H1 (cell line): ENCODE measurements at regions not wholly inside any gene's neighbourhood (a gene's known extent, or its start where the extent isn't known, plus 50 kb on each side); places are given as distances from the start of the nearest gene placed in this dataset.

ENCODE experiments used
- CTCF ChIA-PET: fragments of 300-600 bp; sonication (Branson Sonifier 250); formaldehyde crosslinking; loops from one replicate; lab custom pipeline; 2021; ENCODE audit not compliant: partially characterized antibody; lab: Charles Lee
- POLR2A ChIA-PET: fragments of 300-600 bp; sonication (Branson Sonifier 250); formaldehyde crosslinking; loops from one replicate; lab custom pipeline; 2021; ENCODE audit warnings: inconsistent platforms; ENCODE audit not compliant: partially characterized antibody; lab: Charles Lee
- DNase-seq, 2 experiments: peaks; one replicate each; pipeline versions ENCODE4 v3.0.0 to v3.0.0-alpha.2; 2010 to 2022; ENCODE audit warnings: low spot score in 2 of 2, low read depth in 1 of 2, mixed read lengths in 1 of 2
- FAIRE-seq: peaks from 2 replicates; lab custom pipeline; 2011; peaks lifted over from hg19 to GRCh38; lab: Jason Lieb, UNC
- H2AFZ ChIP-seq: 2 replicates; pipeline ENCODE4 v1.8.1; 2012; ENCODE audit warnings: low read length, inconsistent platforms
- H2AK5ac ChIP-seq: 2 replicates; pipeline ENCODE4 v1.6.1; 2013; ENCODE audit warnings: low read depth, low read length
- H2BK120ac ChIP-seq: replicated peaks from 2 replicates; pipeline ENCODE3; 2013; ENCODE audit warnings: low read depth, low read length, inconsistent platforms
- H2BK12ac ChIP-seq: 2 replicates; pipeline ENCODE4 v1.6.1; 2013; ENCODE audit warnings: low read depth, low read length
- H2BK15ac ChIP-seq: 2 replicates; pipeline ENCODE4 v1.6.1; 2013; ENCODE audit warnings: low read length
- H2BK20ac ChIP-seq: 2 replicates; pipeline ENCODE4 v1.6.1; 2013; ENCODE audit warnings: low read length
- H2BK5ac ChIP-seq: 2 replicates; pipeline ENCODE4 v1.6.1; 2013; ENCODE audit warnings: low read depth, low read length
- H3K14ac ChIP-seq: 2 replicates; pipeline ENCODE4 v1.6.1; 2013; ENCODE audit warnings: inconsistent platforms; ENCODE audit not compliant: insufficient read length
- H3K18ac ChIP-seq: 2 replicates; pipeline ENCODE4 v1.6.1; 2013; ENCODE audit warnings: low read length; ENCODE audit errors: extremely low read depth
- H3K23ac ChIP-seq: 2 replicates; pipeline ENCODE4 v1.6.1; 2013; ENCODE audit warnings: inconsistent platforms; ENCODE audit not compliant: insufficient read length
- H3K23me2 ChIP-seq: 2 replicates; pipeline ENCODE4 v1.6.1; 2013; ENCODE audit warnings: low read depth, low read length
- H3K27ac ChIP-seq: 2 replicates; pipeline ENCODE4 v1.6.1; 2011; ENCODE audit warnings: low read depth, low read length, inconsistent platforms
- H3K27me3 ChIP-seq, 4 experiments: replicated peaks in 1 of 4; 1 replicate in 1 of 4; 2 replicates in 3 of 4; pipeline versions ENCODE4 v1.6.1 to v1.8.1; 2011 to 2013; ENCODE audit warnings: low read length in 3 of 4, mild to moderate bottlenecking in 3 of 4, inconsistent platforms in 2 of 4, mixed read lengths in 2 of 4, moderate library complexity in 1 of 4; ENCODE audit not compliant: control insufficient read depth in 3 of 4, insufficient read depth in 3 of 4; ENCODE audit errors: extremely low read depth in 1 of 4
- H3K36me3 ChIP-seq, 4 experiments: 2 replicates each; pipeline versions ENCODE4 v1.6.1 to v1.8.1; 2011 to 2013; ENCODE audit warnings: mild to moderate bottlenecking in 4 of 4, low read length in 3 of 4, moderate library complexity in 2 of 4, control low read depth in 1 of 4, inconsistent platforms in 1 of 4; ENCODE audit not compliant: insufficient read depth in 4 of 4, control insufficient read depth in 2 of 4
- H3K4ac ChIP-seq: replicated peaks from 2 replicates; pipeline ENCODE3; 2013; ENCODE audit warnings: low read length, low read depth, mixed read lengths, inconsistent platforms; ENCODE audit not compliant: insufficient read length
- H3K4me1 ChIP-seq, 4 experiments: replicated peaks in 1 of 4; 1 replicate in 1 of 4; 2 replicates in 3 of 4; pipeline versions ENCODE4 v1.6.1 to v1.8.1; 2011 to 2013; ENCODE audit warnings: low read length in 3 of 4, inconsistent platforms in 2 of 4, mixed read lengths in 1 of 4; ENCODE audit not compliant: insufficient read depth in 4 of 4, control insufficient read depth in 3 of 4
- H3K4me2 ChIP-seq, 2 experiments: 2 replicates each; pipeline versions ENCODE4 v1.6.1 to v1.8.1; 2011 to 2013; ENCODE audit warnings: low read depth in 2 of 2, low read length in 2 of 2, control low read depth in 1 of 2, inconsistent platforms in 1 of 2, mild to moderate bottlenecking in 1 of 2; ENCODE audit not compliant: insufficient read depth in 1 of 2
- H3K4me3 ChIP-seq, 4 experiments: fragments of 200-600, 300-600 bp in 1 of 4; sonication (generic), shearing (Covaris generic), sonication (Bioruptor Twin) in 1 of 4; 2 replicates each; pipeline versions ENCODE4 v1.5.1 to v1.8.1; 2011 to 2016; ENCODE audit warnings: low read length in 4 of 4, low read depth in 3 of 4, control low read depth in 2 of 4, inconsistent platforms in 2 of 4, mild to moderate bottlenecking in 2 of 4, mixed read lengths in 1 of 4, moderate library complexity in 1 of 4; ENCODE audit not compliant: insufficient read depth in 2 of 4; ENCODE audit errors: extremely low read depth in 1 of 4
- H3K56ac ChIP-seq: replicated peaks from 2 replicates; pipeline ENCODE3; 2013; ENCODE audit warnings: low read depth, mild to moderate bottlenecking, mixed read lengths, low read length, inconsistent platforms; ENCODE audit not compliant: insufficient read length
- H3K79me1 ChIP-seq: 2 replicates; pipeline ENCODE4 v1.6.1; 2013; ENCODE audit warnings: low read depth, low read length, control low read depth
- H3K79me2 ChIP-seq, 2 experiments: 2 replicates each; pipeline versions ENCODE4 v1.6.1 to v1.8.1; 2012 to 2013; ENCODE audit warnings: low read length in 2 of 2, mild to moderate bottlenecking in 2 of 2, inconsistent platforms in 1 of 2; ENCODE audit not compliant: insufficient read depth in 2 of 2, control insufficient read depth in 1 of 2
- H3K9ac ChIP-seq, 4 experiments: replicated peaks in 1 of 4; 1 replicate in 1 of 4; 2 replicates in 3 of 4; pipeline versions ENCODE4 v1.6.1 to v1.8.1; 2011 to 2013; ENCODE audit warnings: low read depth in 3 of 4, low read length in 3 of 4, control low read depth in 2 of 4, mild to moderate bottlenecking in 2 of 4, moderate library complexity in 2 of 4, inconsistent platforms in 1 of 4; ENCODE audit errors: extremely low read depth in 1 of 4
- H3K9me3 ChIP-seq, 2 experiments: 2 replicates each; pipeline versions ENCODE4 v1.6.1 to v1.8.1; 2012 to 2013; ENCODE audit warnings: mild to moderate bottlenecking in 2 of 2, moderate library complexity in 2 of 2, control low read depth in 1 of 2, inconsistent platforms in 1 of 2, low read depth in 1 of 2, low read length in 1 of 2, mixed read lengths in 1 of 2; ENCODE audit not compliant: insufficient read depth in 2 of 2
- H4K20me1 ChIP-seq, 2 experiments: replicated peaks in 1 of 2; 2 replicates each; pipeline versions ENCODE3 to v1.8.1; 2011 to 2013; ENCODE audit warnings: inconsistent platforms in 2 of 2, low read length in 2 of 2, mild to moderate bottlenecking in 1 of 2; ENCODE audit not compliant: insufficient read depth in 2 of 2, control insufficient read depth in 1 of 2
- H4K5ac ChIP-seq: 2 replicates; pipeline ENCODE4 v1.6.1; 2013; ENCODE audit warnings: low read length, low read depth, mixed read lengths, inconsistent platforms; ENCODE audit not compliant: insufficient read length
- H4K8ac ChIP-seq: 2 replicates; pipeline ENCODE4 v1.8.0; 2013; ENCODE audit warnings: mild to moderate bottlenecking, moderate library complexity, low read length, inconsistent platforms; ENCODE audit not compliant: insufficient read depth; ENCODE audit errors: extremely low read depth
- H4K91ac ChIP-seq: replicated peaks from 2 replicates; pipeline ENCODE3; 2013; ENCODE audit warnings: low read length, mixed read lengths, inconsistent platforms; ENCODE audit not compliant: insufficient read length
- BCL11A ChIP-seq, 2 experiments: IDR thresholded peaks; one replicate each; pipeline ENCODE4 v1.6.1; 2011; ENCODE audit warnings: low read depth in 2 of 2, low read length in 2 of 2, mild to moderate bottlenecking in 2 of 2
- CBX8 ChIP-seq: fragments of 300-800, 300-1000 bp; sonication (generic); IDR thresholded peaks from 2 replicates; pipeline ENCODE4 v1.7.1; 2016; ENCODE audit warnings: low read depth, low read length, borderline replicate concordance
- CTCF ChIP-seq, 3 experiments: IDR thresholded peaks; 1 replicate in 2 of 3; 2 replicates in 1 of 3; pipeline versions ENCODE4 v1.5.1 to v1.6.1; 2011; ENCODE audit warnings: low read length in 3 of 3, mild to moderate bottlenecking in 3 of 3, inconsistent platforms in 2 of 3, low read depth in 1 of 3, moderate library complexity in 1 of 3; ENCODE audit not compliant: insufficient read depth in 1 of 3; ENCODE audit errors: control extremely low read depth in 1 of 3
- EGR1 ChIP-seq: IDR thresholded peaks from 2 replicates; pipeline ENCODE4 v1.6.1; 2011; ENCODE audit warnings: low read depth, low read length, borderline replicate concordance
- NRF1 ChIP-seq: IDR thresholded peaks from 2 replicates; pipeline ENCODE4 v1.6.1; 2011; ENCODE audit warnings: mild to moderate bottlenecking, low read depth, low read length, improper control_type of control experiment
- POU5F1 ChIP-seq: IDR thresholded peaks from 2 replicates; pipeline ENCODE4 v1.6.1; 2011; ENCODE audit warnings: low read depth, mild to moderate bottlenecking, low read length, moderate library complexity
- WGBS, 2 experiments: shearing (Covaris generic) in 1 of 2; methylation state at CpG; one replicate each; pipeline versions ENCODE4 v1.1.6 to v1.1.7; 2013 to 2015; ENCODE audit warnings: low lambda C conversion rate in 2 of 2, mixed read lengths in 2 of 2, inconsistent platforms in 1 of 2, low coverage in 1 of 2, missing lambda C conversion rate in 1 of 2; ENCODE audit not compliant: insufficient replicate concordance in 2 of 2, insufficient coverage in 1 of 2, insufficient read length in 1 of 2; ENCODE audit errors: extremely low coverage in 1 of 2, missing lambda C conversion rate in 1 of 2; 5-methylcytosine and 5-hydroxymethylcytosine counted together

GRCh38 chr2:146621656-146622055 is 1223.2 kb upstream of the ACVR2A start:
- Histone ChIP-seq H3K23ac (no peak overlapping the region), H4K91ac (no peak overlapping the region)

More at GRCh38 chr2:146621656-146622055, 1223.2 kb upstream of the ACVR2A start:
- H3K4me3 ChIP-seq: no peak overlapping the region
- no peaks in the 10 kb centered on the region for H3K23me2 ChIP-seq
- WGBS, 2 experiments: 92% methylated on average over 1 of the region's 1 CpG; no CpG with 5 or more reads in 1 of the 2 experiments
- ChIA-PET CTCF (interaction anchor here (0.8 kb wide), 1 partner anchor 274 kb away, joined by 3 read pairs; no protein-coding TSS in a partner anchor), POLR2A (no interaction called here)
- TF ChIP-seq CBX8 (no peak), POU5F1 (no peak), CTCF (IDR thresholded peaks at IDR 0.05; ENCODE audit: control extremely low read depth in 1 of 3, insufficient read depth in 1 of 3, low read depth in 1 of 3, low read length in 3 of 3) (no peak), EGR1 (no peak), BCL11A (IDR thresholded peaks at IDR 0.05; ENCODE audit: low read depth in 2 of 2, low read length in 2 of 2) (no peak), NRF1 (no peak)
- no peak overlapping the region for H3K9ac ChIP-seq
- no peak overlapping the region for H2BK20ac ChIP-seq
- H2BK120ac ChIP-seq: no peak overlapping the region
- no peaks in the 10 kb centered on the region for H3K79me2 ChIP-seq
- no peak overlapping the region for H2AK5ac ChIP-seq
- no peak overlapping the region for H2AFZ ChIP-seq
- H3K9me3 ChIP-seq: no peaks in the 10 kb centered on the region; a peak in 1 of 4 replicates
- no peaks in the 10 kb centered on the region for H3K4me1 ChIP-seq
- FAIRE-seq: no peak
- H4K20me1 ChIP-seq: no peaks in the 10 kb centered on the region
- H3K14ac ChIP-seq: no peak overlapping the region
- no peak overlapping the region for H2BK5ac ChIP-seq
- H3K56ac ChIP-seq: no peak overlapping the region
- H3K27ac ChIP-seq: no peak overlapping the region
- no peak overlapping the region for H3K18ac ChIP-seq
- no peak overlapping the region for H3K4ac ChIP-seq
- no peak for DNase-seq
- H3K4me2 ChIP-seq: no peak overlapping the region
- H3K79me1 ChIP-seq: no peaks in the 10 kb centered on the region
- H2BK12ac ChIP-seq: no peak overlapping the region
- H3K36me3 ChIP-seq: no peaks in the 10 kb centered on the region
- no peak overlapping the region for H4K5ac ChIP-seq
- H3K27me3 ChIP-seq: no peaks in the 10 kb centered on the region
- no peak overlapping the region for H2BK15ac ChIP-seq
- no peak overlapping the region for H4K8ac ChIP-seq
